ENCODE measurements at regions not wholly inside any gene's neighbourhood (a gene's known extent, or its start where the extent isn't known, plus 50 kb on each side); places are given as distances from the start of the nearest gene placed in this dataset.
A peak's percentile ranks its signal among the peaks of the same experiment; 100 is the strongest.

GRCh38 chr6:90722648-90723047, 135.8 kb upstream of the MAP3K7 start:
- DNase-seq: no peak

- DNase-seq: no peak
These were observed 133.5 kb upstream of the MAP3K7 start for GRCh38 chr6:90720404-90720803.

DNA sequence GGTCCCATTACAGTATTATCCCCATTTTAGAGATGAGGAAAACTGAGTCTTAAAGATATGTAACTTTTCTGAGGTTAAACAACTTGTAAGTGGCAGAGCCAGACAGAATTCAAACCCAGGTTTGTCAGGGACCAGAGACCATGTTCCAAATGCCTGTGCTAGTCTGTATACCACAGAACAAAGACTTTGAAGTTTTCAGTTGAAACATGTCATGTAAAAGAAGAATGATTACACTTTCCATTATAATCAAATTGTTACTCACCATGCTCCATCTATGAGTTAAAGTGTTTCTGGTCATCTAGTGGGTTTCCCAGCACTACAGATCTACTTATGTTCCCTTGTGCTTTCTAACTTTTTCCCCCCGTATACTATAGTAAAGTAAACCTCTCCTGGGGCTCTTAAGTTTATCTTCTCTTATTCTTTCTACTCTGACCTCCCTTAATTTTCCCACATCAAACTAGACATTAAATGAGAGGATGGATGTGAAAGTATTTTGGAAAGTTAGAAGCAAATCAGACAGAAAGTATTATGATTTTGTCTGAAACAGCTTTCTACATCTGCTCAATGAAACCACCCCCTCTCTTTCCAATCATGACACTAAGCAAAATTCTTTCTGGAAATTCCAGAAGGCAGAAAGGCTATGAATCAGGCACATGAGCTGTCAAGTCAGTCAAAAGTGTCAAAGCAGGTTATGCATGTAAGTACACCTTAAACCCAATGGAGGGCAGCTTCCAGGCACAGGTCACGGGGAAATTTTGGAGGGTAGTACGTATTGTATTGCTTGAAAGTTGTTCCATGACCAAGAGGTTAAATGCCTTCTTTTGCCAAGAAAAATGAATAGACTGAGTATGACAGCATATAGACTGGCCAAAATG, 132.7 kb upstream of the MAP3K7 start:
- no peak for DNase-seq

GRCh38 chr6:90716376-90716775, 129.5 kb upstream of the MAP3K7 start:
- no peak for DNase-seq

DNA sequence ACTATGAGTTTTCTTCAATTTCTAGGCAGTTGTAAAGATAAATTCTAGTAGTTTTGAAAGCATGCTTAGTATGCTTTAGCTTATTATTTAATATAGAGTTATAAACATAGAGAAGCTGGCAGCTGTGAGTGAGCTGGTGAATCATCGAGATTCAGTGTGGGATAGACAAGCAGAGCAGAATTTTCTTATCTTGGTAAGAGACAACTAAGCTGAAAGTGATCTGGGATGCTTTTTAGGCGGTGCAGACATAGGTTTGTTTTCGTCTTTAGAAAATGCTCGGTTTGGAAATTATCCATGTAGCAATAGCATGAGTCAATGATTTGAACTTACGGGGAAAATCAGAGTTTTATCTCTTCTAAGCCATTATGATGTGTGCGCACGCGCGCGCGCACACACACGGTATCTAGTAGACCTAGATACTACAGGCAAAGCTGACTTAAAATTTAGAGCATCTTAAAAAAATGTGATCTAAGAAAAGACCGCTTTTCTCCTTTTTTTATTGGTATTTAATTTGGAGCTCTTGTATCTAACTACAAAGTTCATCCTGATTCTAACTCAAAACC, 128.3 kb upstream of the MAP3K7 start:
- no peak for DNase-seq

DNA sequence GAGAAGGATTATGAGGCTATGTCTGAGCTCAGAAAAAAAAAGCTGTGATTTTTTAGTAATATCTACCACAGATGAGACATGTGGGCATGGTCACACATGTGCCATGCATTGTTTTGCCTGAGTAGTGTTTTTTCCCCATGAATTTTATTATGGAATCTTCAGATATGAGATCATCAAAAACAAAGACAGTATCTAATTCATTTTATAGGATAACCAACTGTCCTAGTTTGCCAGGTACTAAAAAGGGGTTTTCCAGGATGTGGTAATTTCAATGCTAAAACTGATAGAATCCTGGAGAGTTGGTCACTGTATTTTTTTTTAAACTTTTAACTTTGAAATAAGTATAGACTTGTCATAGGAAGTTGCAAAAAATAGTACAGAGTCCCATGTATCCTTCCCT, 127.4 kb upstream of the MAP3K7 start:
- DNase-seq: no peak

DNA sequence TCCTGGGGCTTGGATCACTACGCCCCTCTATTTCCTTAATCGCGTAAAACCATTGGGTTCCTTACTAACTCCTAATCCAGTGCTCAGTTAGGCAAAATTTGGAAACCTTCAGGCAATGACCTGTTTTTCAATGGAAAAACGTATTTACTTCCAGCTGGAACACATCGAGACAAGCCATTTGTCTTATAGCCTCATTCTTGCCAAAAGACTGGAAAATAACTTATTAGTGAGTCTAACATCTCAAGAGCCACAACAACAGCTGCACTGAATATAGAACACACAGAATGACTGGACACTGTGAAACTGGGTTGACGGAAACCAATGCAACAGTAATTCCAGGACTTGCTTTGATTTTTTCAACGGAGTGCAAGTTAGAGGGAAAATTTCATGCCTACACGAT, 125.2 kb upstream of the MAP3K7 start:
- DNase-seq: no peak

DNA sequence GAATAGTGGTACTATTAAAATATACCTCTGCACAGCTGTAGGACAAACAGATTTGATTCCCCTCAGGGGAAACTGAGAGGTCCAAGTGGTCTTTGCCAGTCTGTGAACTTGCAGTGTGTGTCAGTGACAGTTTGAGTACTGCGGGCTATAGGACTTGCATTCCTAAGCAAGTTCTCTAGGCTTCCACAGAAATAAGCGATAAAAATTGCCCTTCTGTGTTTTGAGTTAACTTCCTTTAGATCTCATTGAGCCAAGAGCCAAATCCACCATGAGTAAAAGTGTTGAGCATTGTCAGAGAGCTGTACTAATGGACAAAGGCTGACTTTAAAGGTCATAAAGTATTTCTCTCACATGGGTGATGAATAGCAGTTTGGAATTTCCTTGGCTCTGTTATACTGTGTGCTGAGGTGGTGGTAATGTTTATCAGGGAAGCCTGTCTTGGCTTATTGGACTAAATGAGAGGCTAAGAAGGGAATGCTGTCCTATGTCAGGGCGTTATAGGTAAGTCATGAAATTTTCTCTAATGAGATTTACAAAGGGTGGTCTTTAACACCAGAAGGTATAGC, 122.6 kb upstream of the MAP3K7 start:
- DNase-seq: no peak

DNA sequence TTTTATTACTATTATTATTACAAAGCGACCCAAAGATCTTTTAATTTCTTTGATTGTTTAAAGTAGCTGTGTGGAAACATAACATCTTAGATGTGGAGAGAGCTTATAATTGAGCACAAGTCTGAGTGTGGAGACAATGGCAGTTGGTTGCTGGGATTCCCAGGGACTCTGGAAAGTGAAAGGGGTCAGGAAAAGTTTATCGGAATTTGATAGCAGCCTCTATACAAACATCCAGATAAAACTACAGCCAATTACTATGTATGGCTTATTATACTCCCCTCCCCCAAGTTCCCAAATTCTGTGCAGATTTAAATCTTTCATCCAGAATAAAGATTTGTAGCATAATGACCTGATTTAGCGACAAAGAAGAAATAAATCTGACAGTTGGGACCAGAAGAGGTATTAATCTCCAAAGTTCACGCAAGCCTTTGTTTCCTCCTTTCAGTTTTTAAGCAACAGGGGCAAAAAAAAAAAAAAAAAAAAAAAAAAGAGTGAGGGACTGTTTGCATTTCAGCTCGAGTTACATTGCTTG, 121.4 kb upstream of the MAP3K7 start:
- no peak for DNase-seq

- DNase-seq: no peak
These were observed 120.4 kb upstream of the MAP3K7 start for GRCh38 chr6:90707246-90707645.

DNA sequence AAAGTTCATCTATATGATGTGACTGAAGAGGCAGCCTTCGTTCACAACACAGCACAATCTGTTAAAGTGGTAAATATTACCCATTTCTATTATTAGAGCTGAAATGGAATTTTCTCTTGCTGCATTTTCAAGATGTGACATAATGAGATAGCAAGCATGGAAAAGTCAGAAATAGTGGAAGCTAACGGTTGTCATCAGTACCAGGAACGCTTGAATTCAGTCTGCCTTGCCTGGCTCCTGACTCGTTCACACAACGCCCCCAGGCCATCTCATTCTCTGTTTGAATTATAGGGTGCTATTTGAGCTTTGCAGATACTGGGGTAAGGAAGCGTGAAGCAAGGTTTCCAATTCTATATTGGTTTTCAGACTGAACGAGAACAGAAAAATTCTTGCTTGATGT, 116.5 kb upstream of the MAP3K7 start:
- DNase-seq: no peak

- DNase-seq: no peak
These were observed 115.1 kb upstream of the MAP3K7 start for GRCh38 chr6:90701926-90702325.

DNA sequence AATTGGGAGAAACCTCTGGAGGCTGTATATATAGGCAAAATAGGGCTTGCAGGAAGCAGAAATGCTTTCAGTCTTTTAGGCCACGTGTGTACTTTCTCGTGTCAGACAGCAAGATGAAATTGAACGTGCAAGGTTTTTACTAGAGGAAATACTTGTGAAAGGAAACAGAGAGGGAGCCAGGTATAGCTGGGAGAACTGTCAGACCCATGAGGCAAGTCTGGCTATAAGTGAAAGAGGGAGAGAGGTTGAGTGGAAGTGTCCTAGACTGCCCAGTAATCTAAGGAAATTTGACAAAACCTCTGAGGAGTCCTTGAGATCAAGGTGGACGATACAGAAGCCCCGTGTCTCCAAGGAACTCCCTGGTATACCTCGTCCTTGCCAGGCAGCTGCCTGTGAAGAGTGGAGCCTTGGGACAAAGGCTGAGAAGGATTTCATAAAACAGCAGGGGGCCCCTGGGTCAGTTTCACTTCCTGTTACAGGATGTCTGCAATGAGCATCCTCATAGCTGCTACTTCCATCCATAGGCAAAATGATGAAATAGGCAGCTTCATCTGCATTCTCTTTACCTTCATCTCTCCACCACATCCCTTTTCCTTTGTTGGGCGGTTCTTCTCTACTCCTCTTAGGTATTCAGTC, 114.4 kb upstream of the MAP3K7 start:
- peak; percentile 7 for DNase-seq

DNA sequence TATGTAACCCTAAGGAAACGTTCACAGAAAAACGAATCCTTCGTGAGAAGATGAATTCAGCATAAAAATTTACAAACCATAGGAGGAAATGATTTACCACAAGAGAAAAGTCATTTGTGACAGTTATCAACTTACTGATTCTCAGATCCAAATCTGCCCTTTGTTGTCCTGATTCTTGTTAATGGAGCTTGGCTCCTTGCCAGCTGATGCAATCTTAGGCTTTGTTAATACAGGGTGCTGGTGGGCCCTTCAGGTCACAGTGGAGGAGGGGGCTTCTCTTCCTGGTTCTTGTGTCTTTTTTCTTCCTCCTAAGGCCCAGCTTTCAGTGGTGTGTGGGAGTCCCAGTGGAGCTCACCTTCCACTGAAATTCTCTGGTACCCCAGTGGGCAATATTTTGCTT, 108.4 kb upstream of the MAP3K7 start:
- DNase-seq: no peak

DNA sequence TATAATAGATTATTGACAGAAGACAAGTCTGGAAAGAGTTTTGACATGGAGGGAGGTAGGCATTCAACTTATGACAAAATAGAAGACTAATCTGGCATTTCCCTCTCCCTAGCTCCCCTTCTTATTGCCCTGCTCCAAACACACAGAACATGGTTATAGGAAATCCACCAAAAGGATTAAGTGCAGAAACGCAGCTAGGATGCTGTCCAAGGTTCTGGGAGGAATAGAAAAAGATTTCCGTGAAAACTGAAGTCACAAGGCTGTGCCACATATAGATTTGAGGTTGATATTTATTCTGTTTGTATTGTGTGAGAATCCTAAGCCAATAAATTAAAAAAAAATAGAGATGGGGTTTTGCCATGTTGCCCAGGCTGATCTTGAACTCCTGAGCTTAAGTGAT, 107.9 kb upstream of the MAP3K7 start:
- no peak for DNase-seq

- DNase-seq: no peak
These were observed 105.0 kb upstream of the MAP3K7 start for GRCh38 chr6:90691823-90692222.

- DNase-seq: no peak
These were observed 102.3 kb upstream of the MAP3K7 start for GRCh38 chr6:90689172-90689571.

- DNase-seq: no peak
These were observed 101.0 kb upstream of the MAP3K7 start for GRCh38 chr6:90687775-90688380.

DNA sequence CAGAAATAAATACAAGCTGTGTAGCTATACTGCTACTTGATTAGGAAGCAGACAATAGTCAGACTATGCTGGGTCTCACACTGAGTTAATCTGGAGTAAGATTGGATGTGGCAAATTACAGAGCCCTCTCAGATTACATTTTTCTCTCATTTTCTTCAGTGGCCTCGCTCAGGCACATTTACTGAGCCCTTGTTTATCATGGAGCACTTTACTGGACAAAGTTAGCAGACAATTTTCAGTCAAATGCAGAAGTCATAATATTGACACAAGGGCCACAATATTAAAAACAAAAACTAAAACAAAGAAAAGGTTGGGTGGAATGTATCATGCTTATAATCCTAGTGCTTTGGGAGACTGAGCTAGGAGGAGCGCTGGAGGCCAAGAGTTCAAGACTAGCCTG, 95.0 kb upstream of the MAP3K7 start:
- no peak for DNase-seq

DNA sequence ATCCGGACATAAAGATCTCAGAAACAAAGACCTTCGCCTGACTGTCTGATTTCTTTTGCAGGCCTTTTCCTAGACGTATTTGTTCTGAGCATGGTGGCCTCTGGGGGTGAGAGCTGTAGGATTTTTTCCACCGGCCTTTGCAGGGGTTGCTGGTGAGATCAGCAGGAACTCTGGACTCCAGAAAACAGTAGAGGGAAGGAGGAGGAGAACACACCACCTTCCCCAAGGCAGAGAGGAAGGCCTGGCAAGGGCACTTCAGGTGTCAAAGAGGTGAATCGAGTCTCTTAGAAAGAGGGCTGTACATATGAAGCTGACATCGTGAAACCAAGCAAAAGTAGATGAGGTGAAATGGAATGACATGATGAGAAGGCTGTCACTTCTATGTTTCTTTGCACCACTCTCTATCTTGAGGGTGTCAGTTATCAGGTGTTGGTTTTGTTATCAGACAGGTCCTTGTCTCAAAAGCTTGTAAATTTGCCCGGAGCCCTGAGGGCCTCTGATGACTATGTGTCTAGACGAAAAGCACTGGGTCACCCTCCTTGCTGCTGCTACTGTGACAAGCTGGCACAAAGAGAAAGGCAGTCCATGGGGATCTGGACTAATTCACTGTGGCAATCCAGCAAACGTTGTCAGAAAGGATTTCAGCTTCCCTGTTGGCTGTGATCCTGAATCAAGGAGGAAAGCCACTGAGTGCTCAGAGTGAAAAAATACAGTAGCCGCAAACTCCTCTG, 91.3 kb upstream of the MAP3K7 start:
- DNase-seq: no peak

DNA sequence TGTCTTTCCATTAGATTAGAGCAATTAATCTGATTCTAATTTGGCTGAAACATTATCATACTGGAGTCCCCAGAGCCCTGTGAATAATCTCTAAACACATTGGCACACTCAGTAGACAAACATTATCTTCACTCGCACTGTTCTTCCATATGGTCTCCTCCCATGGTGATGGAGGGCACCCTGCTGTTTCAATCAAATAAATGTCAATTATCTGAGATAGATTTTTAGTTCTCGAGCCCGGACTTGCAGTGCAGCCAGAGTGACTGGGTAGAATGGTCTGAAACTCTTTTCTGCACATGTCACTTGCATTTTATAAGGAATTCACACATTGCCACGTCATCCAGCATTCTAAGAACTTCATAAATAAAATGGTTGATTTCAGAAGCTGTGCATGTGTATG, 90.6 kb upstream of the MAP3K7 start:
- no peak for DNase-seq

GRCh38 chr6:90676516-90677300, 89.8 kb upstream of the MAP3K7 start:
- DNase-seq: no peak

Data from activated CD4-positive, alpha-beta T cell treated with anti-CD3 and anti-CD28 coated beads, Interleukin-2, amount 50 U/mL, for 16 hours (primary cell).